WTC11 (cell line): ENCODE measurements at regions not wholly inside any gene's neighbourhood (a gene's known extent, or its start where the extent isn't known, plus 50 kb on each side); places are given as distances from the start of the nearest gene placed in this dataset.

Source experiments
- ATAC-seq: fragments of 200-7000 bp; cut with Tn5 transposase; 2 replicates; pipeline ENCODE4 v1.10.0; 2021; ENCODE audit warnings: mild to moderate bottlenecking, moderate library complexity
- CTCF ChIA-PET: fragments of 300-600 bp; sonication (Branson Sonifier 250); formaldehyde crosslinking; loops from one replicate; lab custom pipeline; 2021; ENCODE audit warnings: antibody characterized with exemption; lab: Charles Lee
- POLR2A ChIA-PET: fragments of 350-600 bp; sonication (Branson Sonifier 250); formaldehyde crosslinking; loops from one replicate; lab custom pipeline; 2021; ENCODE audit warnings: antibody characterized with exemption; lab: Charles Lee
- DNase-seq: peaks from one replicate; pipeline ENCODE4 v3.0.0; 2021; ENCODE audit warnings: low spot score
- H3K27ac Mint-ChIP-seq: 2 replicates; pipeline ENCODE4 v1.8.0; 2021; ENCODE audit warnings: mixed read lengths
- H3K27me3 Mint-ChIP-seq: 2 replicates; pipeline ENCODE4 v1.8.0; 2021; ENCODE audit warnings: low read depth, mild to moderate bottlenecking, moderate library complexity, mixed read lengths
- H3K36me3 Mint-ChIP-seq: 2 replicates; pipeline ENCODE4 v1.8.0; 2021; ENCODE audit warnings: mixed read lengths
- H3K4me1 Mint-ChIP-seq: 2 replicates; pipeline ENCODE4 v1.8.0; 2022; ENCODE audit warnings: mixed read lengths
- H3K4me3 Mint-ChIP-seq: 2 replicates; pipeline ENCODE4 v1.8.0; 2021; ENCODE audit warnings: mild to moderate bottlenecking, moderate library complexity, mixed read lengths
- H3K9me3 Mint-ChIP-seq: 2 replicates; pipeline ENCODE4 v1.8.0; 2021; ENCODE audit warnings: mixed read lengths
- CREM ChIP-seq: sonication (generic); formaldehyde crosslinking; IDR thresholded peaks from 2 replicates; pipeline ENCODE4 v1.8.1; 2022; ENCODE audit warnings: mild to moderate bottlenecking, missing genetic modification reagents, moderate library complexity
- ETV6 ChIP-seq: sonication (generic); formaldehyde crosslinking; IDR thresholded peaks from 2 replicates; pipeline ENCODE4 v1.8.1; 2022; ENCODE audit warnings: mild to moderate bottlenecking, missing genetic modification reagents
- FOXJ3 ChIP-seq: sonication (generic); formaldehyde crosslinking; IDR thresholded peaks from 2 replicates; pipeline ENCODE4 v1.9.0; 2021; ENCODE audit warnings: missing genetic modification reagents, mild to moderate bottlenecking, borderline replicate concordance
- GRHL2 ChIP-seq: fragments of 250-450 bp; sonication (Bioruptor Pico); IDR thresholded peaks from 2 replicates; pipeline ENCODE4 v1.8.0; 2022; ENCODE audit warnings: mild to moderate bottlenecking, moderate library complexity; ENCODE audit not compliant: insufficient replicate concordance, severe bottlenecking
- HMGA2 ChIP-seq: fragments of 250-450 bp; sonication (Bioruptor Pico); IDR thresholded peaks from 2 replicates; pipeline ENCODE4 v1.4.0; 2021; ENCODE audit warnings: mild to moderate bottlenecking, moderate library complexity
- IRF2 ChIP-seq: sonication (generic); formaldehyde crosslinking; IDR thresholded peaks from 2 replicates; pipeline ENCODE4 v1.8.0; 2022; ENCODE audit warnings: low read depth, missing genetic modification reagents, borderline replicate concordance
- JUN ChIP-seq: sonication (generic); formaldehyde crosslinking; IDR thresholded peaks from 2 replicates; pipeline ENCODE4 v1.8.0; 2023; ENCODE audit warnings: mild to moderate bottlenecking, missing genetic modification reagents
- KAT7 ChIP-seq: sonication (generic); formaldehyde crosslinking; IDR thresholded peaks from 2 replicates; pipeline ENCODE4 v1.8.1; 2023; ENCODE audit warnings: missing genetic modification reagents, mild to moderate bottlenecking, borderline replicate concordance
- OVOL2 ChIP-seq: fragments of 250-450 bp; sonication (Bioruptor Pico); IDR thresholded peaks from 2 replicates; pipeline ENCODE4 v1.9.0; 2021; ENCODE audit warnings: mild to moderate bottlenecking, borderline replicate concordance
- PRRX2 ChIP-seq: fragments of 250-450 bp; sonication (Bioruptor Pico); IDR thresholded peaks from 2 replicates; pipeline ENCODE4 v1.8.0; 2021; ENCODE audit warnings: mild to moderate bottlenecking
- RELA ChIP-seq: sonication (generic); formaldehyde crosslinking; IDR thresholded peaks from 2 replicates; pipeline ENCODE4 v1.8.1; 2022; ENCODE audit warnings: missing genetic modification reagents, mild to moderate bottlenecking, borderline replicate concordance
- SOX15 ChIP-seq: fragments of 250-450 bp; sonication (Bioruptor Pico); IDR thresholded peaks from 2 replicates; pipeline ENCODE4 v1.9.0; 2021; ENCODE audit warnings: mild to moderate bottlenecking
- ZNF317 ChIP-seq: sonication (generic); formaldehyde crosslinking; IDR thresholded peaks from 2 replicates; pipeline ENCODE4 v1.8.1; 2023; ENCODE audit warnings: low read depth, mild to moderate bottlenecking, moderate library complexity, missing genetic modification reagents, borderline replicate concordance
- TF ChIP-seq, protein P1 (sequence below): sonication (generic); formaldehyde crosslinking; IDR thresholded peaks from 2 replicates; pipeline ENCODE4 v1.8.0; 2022; ENCODE audit warnings: mild to moderate bottlenecking, missing genetic modification reagents
- TF ChIP-seq, protein P2 (sequence below): sonication (generic); formaldehyde crosslinking; IDR thresholded peaks from 2 replicates; pipeline ENCODE4 v1.8.1; 2022; ENCODE audit warnings: low read depth, mild to moderate bottlenecking, moderate library complexity, missing genetic modification reagents, borderline replicate concordance
- TF ChIP-seq, protein P3 (sequence below): sonication (generic); formaldehyde crosslinking; IDR thresholded peaks from 2 replicates; pipeline ENCODE4 v1.8.1; 2022; ENCODE audit warnings: mild to moderate bottlenecking, missing genetic modification reagents, moderate library complexity, borderline replicate concordance
- TF ChIP-seq, protein P4 (sequence below): sonication (generic); formaldehyde crosslinking; conservative IDR thresholded peaks from 2 replicates; pipeline ENCODE4 v1.8.1; 2022; ENCODE audit warnings: mild to moderate bottlenecking, missing genetic modification reagents
- TF ChIP-seq, protein P5 (sequence below): sonication (generic); formaldehyde crosslinking; IDR thresholded peaks from 2 replicates; pipeline ENCODE4 v1.8.0; 2023; ENCODE audit warnings: missing genetic modification reagents, mild to moderate bottlenecking, borderline replicate concordance
- TF ChIP-seq, protein P6 (sequence below): sonication (generic); formaldehyde crosslinking; IDR thresholded peaks from 2 replicates; pipeline ENCODE4 v1.8.1; 2022; ENCODE audit warnings: mild to moderate bottlenecking, moderate library complexity, missing genetic modification reagents
- TF ChIP-seq, protein P7 (sequence below): fragments of 250-450 bp; sonication (Bioruptor Pico); IDR thresholded peaks from 2 replicates; pipeline ENCODE4 v1.9.0; 2021; ENCODE audit warnings: mild to moderate bottlenecking, borderline replicate concordance

DNA sequence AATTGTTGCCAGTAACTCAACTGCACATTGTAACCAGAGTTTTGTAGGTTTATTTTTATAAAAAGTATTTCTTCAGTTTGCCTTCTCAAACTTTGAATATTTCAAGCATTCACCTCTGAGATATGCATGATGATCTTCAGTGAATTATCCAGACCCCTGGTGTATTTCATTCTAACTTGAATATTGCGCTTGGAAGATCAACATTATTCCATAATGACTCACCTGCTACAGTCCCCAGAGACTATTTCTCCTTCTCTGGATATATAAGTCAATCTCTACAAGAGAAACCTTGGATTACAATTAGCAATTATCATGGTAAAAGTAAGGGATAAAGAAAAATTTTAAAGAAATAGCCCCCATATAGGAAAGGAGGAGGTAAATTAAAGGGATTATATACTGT lies 1041.0 kb downstream of the TLE1 start:
- H3K4me3 Mint-ChIP-seq = no peak overlapping the region
- H3K27ac Mint-ChIP-seq = no peak overlapping the region
- H3K27me3 Mint-ChIP-seq = no peaks in the 10 kb centered on the region
- peaks cover 6% of the 10 kb centered on the region for H3K4me1 Mint-ChIP-seq
- TF ChIP-seq SOX15 (no peak), JUN (CRISPR knock-in tag) (no peak), KAT7 (no peak), CREM (no peak), HMGA2 (CRISPR knock-in tag) (no peak), ZNF317 (CRISPR knock-in tag) (no peak), GRHL2 (CRISPR knock-in tag) (no peak), ETV6 (CRISPR knock-in tag) (no peak), FOXJ3 (CRISPR knock-in tag) (no peak), OVOL2 (CRISPR knock-in tag) (no peak), IRF2 (CRISPR knock-in tag) (no peak), PRRX2 (CRISPR knock-in tag) (no peak), RELA (CRISPR knock-in tag) (no peak)
- TF ChIP-seq, protein P1, sequence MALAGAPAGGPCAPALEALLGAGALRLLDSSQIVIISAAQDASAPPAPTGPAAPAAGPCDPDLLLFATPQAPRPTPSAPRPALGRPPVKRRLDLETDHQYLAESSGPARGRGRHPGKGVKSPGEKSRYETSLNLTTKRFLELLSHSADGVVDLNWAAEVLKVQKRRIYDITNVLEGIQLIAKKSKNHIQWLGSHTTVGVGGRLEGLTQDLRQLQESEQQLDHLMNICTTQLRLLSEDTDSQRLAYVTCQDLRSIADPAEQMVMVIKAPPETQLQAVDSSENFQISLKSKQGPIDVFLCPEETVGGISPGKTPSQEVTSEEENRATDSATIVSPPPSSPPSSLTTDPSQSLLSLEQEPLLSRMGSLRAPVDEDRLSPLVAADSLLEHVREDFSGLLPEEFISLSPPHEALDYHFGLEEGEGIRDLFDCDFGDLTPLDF (CRISPR knock-in tag) = no peak
- TF ChIP-seq, protein P2, sequence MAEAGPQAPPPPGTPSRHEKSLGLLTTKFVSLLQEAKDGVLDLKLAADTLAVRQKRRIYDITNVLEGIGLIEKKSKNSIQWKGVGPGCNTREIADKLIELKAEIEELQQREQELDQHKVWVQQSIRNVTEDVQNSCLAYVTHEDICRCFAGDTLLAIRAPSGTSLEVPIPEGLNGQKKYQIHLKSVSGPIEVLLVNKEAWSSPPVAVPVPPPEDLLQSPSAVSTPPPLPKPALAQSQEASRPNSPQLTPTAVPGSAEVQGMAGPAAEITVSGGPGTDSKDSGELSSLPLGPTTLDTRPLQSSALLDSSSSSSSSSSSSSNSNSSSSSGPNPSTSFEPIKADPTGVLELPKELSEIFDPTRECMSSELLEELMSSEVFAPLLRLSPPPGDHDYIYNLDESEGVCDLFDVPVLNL (CRISPR knock-in tag) = no peak
- TF ChIP-seq, protein P3, sequence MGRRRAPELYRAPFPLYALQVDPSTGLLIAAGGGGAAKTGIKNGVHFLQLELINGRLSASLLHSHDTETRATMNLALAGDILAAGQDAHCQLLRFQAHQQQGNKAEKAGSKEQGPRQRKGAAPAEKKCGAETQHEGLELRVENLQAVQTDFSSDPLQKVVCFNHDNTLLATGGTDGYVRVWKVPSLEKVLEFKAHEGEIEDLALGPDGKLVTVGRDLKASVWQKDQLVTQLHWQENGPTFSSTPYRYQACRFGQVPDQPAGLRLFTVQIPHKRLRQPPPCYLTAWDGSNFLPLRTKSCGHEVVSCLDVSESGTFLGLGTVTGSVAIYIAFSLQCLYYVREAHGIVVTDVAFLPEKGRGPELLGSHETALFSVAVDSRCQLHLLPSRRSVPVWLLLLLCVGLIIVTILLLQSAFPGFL (CRISPR knock-in tag) = no peak
- TF ChIP-seq, protein P4, sequence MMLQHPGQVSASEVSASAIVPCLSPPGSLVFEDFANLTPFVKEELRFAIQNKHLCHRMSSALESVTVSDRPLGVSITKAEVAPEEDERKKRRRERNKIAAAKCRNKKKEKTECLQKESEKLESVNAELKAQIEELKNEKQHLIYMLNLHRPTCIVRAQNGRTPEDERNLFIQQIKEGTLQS (CRISPR knock-in tag) = no peak
- TF ChIP-seq, protein P5, sequence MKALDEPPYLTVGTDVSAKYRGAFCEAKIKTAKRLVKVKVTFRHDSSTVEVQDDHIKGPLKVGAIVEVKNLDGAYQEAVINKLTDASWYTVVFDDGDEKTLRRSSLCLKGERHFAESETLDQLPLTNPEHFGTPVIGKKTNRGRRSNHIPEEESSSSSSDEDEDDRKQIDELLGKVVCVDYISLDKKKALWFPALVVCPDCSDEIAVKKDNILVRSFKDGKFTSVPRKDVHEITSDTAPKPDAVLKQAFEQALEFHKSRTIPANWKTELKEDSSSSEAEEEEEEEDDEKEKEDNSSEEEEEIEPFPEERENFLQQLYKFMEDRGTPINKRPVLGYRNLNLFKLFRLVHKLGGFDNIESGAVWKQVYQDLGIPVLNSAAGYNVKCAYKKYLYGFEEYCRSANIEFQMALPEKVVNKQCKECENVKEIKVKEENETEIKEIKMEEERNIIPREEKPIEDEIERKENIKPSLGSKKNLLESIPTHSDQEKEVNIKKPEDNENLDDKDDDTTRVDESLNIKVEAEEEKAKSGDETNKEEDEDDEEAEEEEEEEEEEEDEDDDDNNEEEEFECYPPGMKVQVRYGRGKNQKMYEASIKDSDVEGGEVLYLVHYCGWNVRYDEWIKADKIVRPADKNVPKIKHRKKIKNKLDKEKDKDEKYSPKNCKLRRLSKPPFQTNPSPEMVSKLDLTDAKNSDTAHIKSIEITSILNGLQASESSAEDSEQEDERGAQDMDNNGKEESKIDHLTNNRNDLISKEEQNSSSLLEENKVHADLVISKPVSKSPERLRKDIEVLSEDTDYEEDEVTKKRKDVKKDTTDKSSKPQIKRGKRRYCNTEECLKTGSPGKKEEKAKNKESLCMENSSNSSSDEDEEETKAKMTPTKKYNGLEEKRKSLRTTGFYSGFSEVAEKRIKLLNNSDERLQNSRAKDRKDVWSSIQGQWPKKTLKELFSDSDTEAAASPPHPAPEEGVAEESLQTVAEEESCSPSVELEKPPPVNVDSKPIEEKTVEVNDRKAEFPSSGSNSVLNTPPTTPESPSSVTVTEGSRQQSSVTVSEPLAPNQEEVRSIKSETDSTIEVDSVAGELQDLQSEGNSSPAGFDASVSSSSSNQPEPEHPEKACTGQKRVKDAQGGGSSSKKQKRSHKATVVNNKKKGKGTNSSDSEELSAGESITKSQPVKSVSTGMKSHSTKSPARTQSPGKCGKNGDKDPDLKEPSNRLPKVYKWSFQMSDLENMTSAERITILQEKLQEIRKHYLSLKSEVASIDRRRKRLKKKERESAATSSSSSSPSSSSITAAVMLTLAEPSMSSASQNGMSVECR (CRISPR knock-in tag) = no peak
- TF ChIP-seq, protein P6, sequence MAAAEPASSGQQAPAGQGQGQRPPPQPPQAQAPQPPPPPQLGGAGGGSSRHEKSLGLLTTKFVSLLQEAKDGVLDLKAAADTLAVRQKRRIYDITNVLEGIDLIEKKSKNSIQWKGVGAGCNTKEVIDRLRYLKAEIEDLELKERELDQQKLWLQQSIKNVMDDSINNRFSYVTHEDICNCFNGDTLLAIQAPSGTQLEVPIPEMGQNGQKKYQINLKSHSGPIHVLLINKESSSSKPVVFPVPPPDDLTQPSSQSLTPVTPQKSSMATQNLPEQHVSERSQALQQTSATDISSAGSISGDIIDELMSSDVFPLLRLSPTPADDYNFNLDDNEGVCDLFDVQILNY (CRISPR knock-in tag) = no peak
- TF ChIP-seq, protein P7, sequence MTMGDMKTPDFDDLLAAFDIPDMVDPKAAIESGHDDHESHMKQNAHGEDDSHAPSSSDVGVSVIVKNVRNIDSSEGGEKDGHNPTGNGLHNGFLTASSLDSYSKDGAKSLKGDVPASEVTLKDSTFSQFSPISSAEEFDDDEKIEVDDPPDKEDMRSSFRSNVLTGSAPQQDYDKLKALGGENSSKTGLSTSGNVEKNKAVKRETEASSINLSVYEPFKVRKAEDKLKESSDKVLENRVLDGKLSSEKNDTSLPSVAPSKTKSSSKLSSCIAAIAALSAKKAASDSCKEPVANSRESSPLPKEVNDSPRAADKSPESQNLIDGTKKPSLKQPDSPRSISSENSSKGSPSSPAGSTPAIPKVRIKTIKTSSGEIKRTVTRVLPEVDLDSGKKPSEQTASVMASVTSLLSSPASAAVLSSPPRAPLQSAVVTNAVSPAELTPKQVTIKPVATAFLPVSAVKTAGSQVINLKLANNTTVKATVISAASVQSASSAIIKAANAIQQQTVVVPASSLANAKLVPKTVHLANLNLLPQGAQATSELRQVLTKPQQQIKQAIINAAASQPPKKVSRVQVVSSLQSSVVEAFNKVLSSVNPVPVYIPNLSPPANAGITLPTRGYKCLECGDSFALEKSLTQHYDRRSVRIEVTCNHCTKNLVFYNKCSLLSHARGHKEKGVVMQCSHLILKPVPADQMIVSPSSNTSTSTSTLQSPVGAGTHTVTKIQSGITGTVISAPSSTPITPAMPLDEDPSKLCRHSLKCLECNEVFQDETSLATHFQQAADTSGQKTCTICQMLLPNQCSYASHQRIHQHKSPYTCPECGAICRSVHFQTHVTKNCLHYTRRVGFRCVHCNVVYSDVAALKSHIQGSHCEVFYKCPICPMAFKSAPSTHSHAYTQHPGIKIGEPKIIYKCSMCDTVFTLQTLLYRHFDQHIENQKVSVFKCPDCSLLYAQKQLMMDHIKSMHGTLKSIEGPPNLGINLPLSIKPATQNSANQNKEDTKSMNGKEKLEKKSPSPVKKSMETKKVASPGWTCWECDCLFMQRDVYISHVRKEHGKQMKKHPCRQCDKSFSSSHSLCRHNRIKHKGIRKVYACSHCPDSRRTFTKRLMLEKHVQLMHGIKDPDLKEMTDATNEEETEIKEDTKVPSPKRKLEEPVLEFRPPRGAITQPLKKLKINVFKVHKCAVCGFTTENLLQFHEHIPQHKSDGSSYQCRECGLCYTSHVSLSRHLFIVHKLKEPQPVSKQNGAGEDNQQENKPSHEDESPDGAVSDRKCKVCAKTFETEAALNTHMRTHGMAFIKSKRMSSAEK (CRISPR knock-in tag) = no peak
- CTCF ChIA-PET = no interaction called here
- no peak for DNase-seq
- no peak for ATAC-seq
- POLR2A ChIA-PET = no interaction called here
- peaks cover 16% of the 10 kb centered on the region for H3K9me3 Mint-ChIP-seq
- H3K36me3 Mint-ChIP-seq = peaks cover 7% of the 10 kb centered on the region; the same call in 1 of the 2 replicates
